IMR-90 (cell line): ENCODE measurements at regions not wholly inside any gene's neighbourhood (a gene's known extent, or its start where the extent isn't known, plus 50 kb on each side); places are given as distances from the start of the nearest gene placed in this dataset.

Source experiments
- ATAC-seq: fragments of 200-7000 bp; cut with Tn5 transposase; 2 replicates; pipeline ENCODE4 v1.9.1; 2020; ENCODE audit warnings: low read depth, mild to moderate bottlenecking, moderate library complexity
- BruUV-seq: library from RNA; stranded (reverse); fragments of 400-500 nt; replicated peaks from 2 replicates; lab custom pipeline; 2021; lab: Mats Ljungman, UMichigan
- CTCF ChIA-PET: fragments of 300-600 bp; formaldehyde crosslinking; extraction: SDS; loops from one replicate; lab custom pipeline; 2021; ENCODE audit warnings: antibody characterized with exemption; lab: Yijun Ruan, JAX
- POLR2A ChIA-PET: fragments of 300-600 bp; sonication (Branson Sonifier 250); formaldehyde crosslinking; loops from one replicate; lab custom pipeline; 2022; ENCODE audit warnings: antibody characterized with exemption; ENCODE audit not compliant: unreplicated experiment; lab: Charles Lee
- DNase-seq: peaks from one replicate; pipeline ENCODE4 v3.0.0; 2013
- H2AFZ ChIP-seq: replicated peaks from 2 replicates; pipeline ENCODE3; 2013; ENCODE audit warnings: low read length, mild to moderate bottlenecking; ENCODE audit not compliant: poor library complexity
- H2AK5ac ChIP-seq: 2 replicates; pipeline ENCODE4 v1.6.1; 2013; ENCODE audit warnings: low read depth, low read length, inconsistent platforms
- H2AK9ac ChIP-seq: replicated peaks from 2 replicates; pipeline ENCODE3; 2013; ENCODE audit warnings: mild to moderate bottlenecking, low read depth, low read length, moderate library complexity; ENCODE audit not compliant: poor library complexity
- H2BK120ac ChIP-seq: 2 replicates; pipeline ENCODE4 v1.6.1; 2013; ENCODE audit warnings: low read depth, low read length, inconsistent platforms
- H2BK15ac ChIP-seq: 3 replicates; pipeline ENCODE4 v1.6.1; 2013; ENCODE audit warnings: low read depth, low read length, inconsistent platforms
- H2BK20ac ChIP-seq: 2 replicates; pipeline ENCODE4 v1.6.1; 2013; ENCODE audit warnings: low read depth, mild to moderate bottlenecking, inconsistent platforms, low read length, moderate library complexity
- H2BK5ac ChIP-seq: 2 replicates; pipeline ENCODE4 v1.6.1; 2013; ENCODE audit warnings: mild to moderate bottlenecking, low read depth, low read length, inconsistent platforms; ENCODE audit not compliant: poor library complexity, severe bottlenecking
- H3K14ac ChIP-seq: replicated peaks from 2 replicates; pipeline ENCODE4 v1.6.1; 2013; ENCODE audit warnings: low read depth, low read length, inconsistent platforms
- H3K18ac ChIP-seq: 2 replicates; pipeline ENCODE4 v1.6.1; 2013; ENCODE audit warnings: low read depth, low read length, control low read depth
- H3K23ac ChIP-seq: 2 replicates; pipeline ENCODE4 v1.6.1; 2013; ENCODE audit warnings: low read depth, low read length, inconsistent platforms
- H3K27ac ChIP-seq: 2 replicates; pipeline ENCODE4 v1.5.1; 2013; ENCODE audit warnings: mild to moderate bottlenecking, control low read depth, low read length; ENCODE audit not compliant: insufficient read depth
- H3K27me3 ChIP-seq: 2 replicates; pipeline ENCODE4 v1.6.1; 2013; ENCODE audit warnings: low read length; ENCODE audit not compliant: control insufficient read depth, insufficient read depth
- H3K36me3 ChIP-seq: 2 replicates; pipeline ENCODE4 v1.6.1; 2013; ENCODE audit warnings: low read length, mixed read lengths; ENCODE audit not compliant: control insufficient read depth, insufficient read depth
- H3K4ac ChIP-seq: 2 replicates; pipeline ENCODE4 v1.6.1; 2013; ENCODE audit warnings: low read depth, low read length, inconsistent platforms
- H3K4me1 ChIP-seq: 2 replicates; pipeline ENCODE4 v1.6.1; 2013; ENCODE audit warnings: low read length, mixed read lengths; ENCODE audit not compliant: control insufficient read depth, insufficient read depth
- H3K4me2 ChIP-seq: 2 replicates; pipeline ENCODE4 v1.6.1; 2013; ENCODE audit warnings: low read depth, mild to moderate bottlenecking, control low read depth, low read length, moderate library complexity
- H3K4me3 ChIP-seq: 2 replicates; pipeline ENCODE4 v1.5.1; 2013; ENCODE audit warnings: low read depth, mild to moderate bottlenecking, control low read depth, low read length, moderate library complexity; ENCODE audit not compliant: insufficient read depth
- H3K56ac ChIP-seq: 2 replicates; pipeline ENCODE4 v1.6.1; 2013; ENCODE audit warnings: low read length, inconsistent platforms; ENCODE audit not compliant: insufficient read depth; ENCODE audit errors: extremely low read depth
- H3K79me1 ChIP-seq, 2 experiments: 2 replicates each; pipeline ENCODE4 v1.6.1; 2013; ENCODE audit warnings: low read length in 2 of 2, inconsistent platforms in 1 of 2, low read depth in 1 of 2
- H3K9ac ChIP-seq: 2 replicates; pipeline ENCODE4 v1.6.1; 2013; ENCODE audit warnings: low read depth, low read length, control low read depth
- H3K9me1 ChIP-seq: 2 replicates; pipeline ENCODE4 v1.6.1; 2013; ENCODE audit warnings: low read length, inconsistent platforms; ENCODE audit not compliant: insufficient read depth
- H3K9me3 ChIP-seq: 2 replicates; pipeline ENCODE4 v1.6.1; 2013; ENCODE audit warnings: low read length; ENCODE audit not compliant: control insufficient read depth, insufficient read depth
- H4K20me1 ChIP-seq: 2 replicates; pipeline ENCODE4 v1.6.1; 2013; ENCODE audit warnings: low read length, inconsistent platforms; ENCODE audit not compliant: insufficient read depth
- H4K5ac ChIP-seq: 2 replicates; pipeline ENCODE4 v1.6.1; 2013; ENCODE audit warnings: mild to moderate bottlenecking, low read depth, low read length, control low read depth
- H4K8ac ChIP-seq, 2 experiments: 2 replicates each; pipeline ENCODE4 v1.6.1; 2013; ENCODE audit warnings: low read depth in 2 of 2, low read length in 2 of 2, control low read depth in 1 of 2, inconsistent platforms in 1 of 2
- H4K91ac ChIP-seq: 2 replicates; pipeline ENCODE4 v1.6.1; 2013; ENCODE audit warnings: low read depth, low read length, inconsistent platforms; ENCODE audit not compliant: insufficient read depth
- BHLHE40 ChIP-seq: fragments of 150-350 bp; IDR thresholded peaks from 2 replicates; pipeline ENCODE4 v1.6.1; 2016; ENCODE audit warnings: mild to moderate bottlenecking, low read depth, low read length
- CEBPB ChIP-seq: IDR thresholded peaks from 2 replicates; pipeline ENCODE4 v1.6.1; 2012; ENCODE audit warnings: low read depth, low read length, improper control_type of control experiment
- CHD1 ChIP-seq: IDR thresholded peaks from 2 replicates; pipeline ENCODE4 v1.6.1; 2012; ENCODE audit warnings: low read depth, low read length, improper control_type of control experiment
- ELK1 ChIP-seq: fragments of 150-350 bp; IDR thresholded peaks from 2 replicates; pipeline ENCODE4 v1.6.1; 2016; ENCODE audit warnings: low read depth, mild to moderate bottlenecking, low read length, moderate library complexity, borderline replicate concordance
- FOS ChIP-seq: fragments of 150-350 bp; IDR thresholded peaks from 2 replicates; pipeline ENCODE4 v1.6.1; 2016; ENCODE audit warnings: low read depth, low read length
- MAFK ChIP-seq: IDR thresholded peaks from 2 replicates; pipeline ENCODE4 v1.6.1; 2012; ENCODE audit warnings: low read depth, low read length, improper control_type of control experiment
- MAZ ChIP-seq: IDR thresholded peaks from 2 replicates; pipeline ENCODE4 v1.6.1; 2012; ENCODE audit warnings: low read depth, mild to moderate bottlenecking, low read length, improper control_type of control experiment, moderate library complexity, borderline replicate concordance
- MXI1 ChIP-seq: IDR thresholded peaks from 2 replicates; pipeline ENCODE4 v1.6.1; 2012; ENCODE audit warnings: low read depth, mild to moderate bottlenecking, low read length, moderate library complexity, borderline replicate concordance
- NFE2L2 ChIP-seq: fragments of 150-350 bp; IDR thresholded peaks from 2 replicates; pipeline ENCODE4 v1.6.1; 2016; ENCODE audit warnings: low read depth, mild to moderate bottlenecking, low read length
- POLR2A ChIP-seq: IDR thresholded peaks from 2 replicates; pipeline ENCODE4 v1.6.1; 2012; ENCODE audit warnings: mild to moderate bottlenecking, low read depth, low read length
- RAD21 ChIP-seq: IDR thresholded peaks from 2 replicates; pipeline ENCODE4 v1.6.1; 2012; ENCODE audit warnings: low read length, improper control_type of control experiment
- RCOR1 ChIP-seq: IDR thresholded peaks from 2 replicates; pipeline ENCODE4 v1.6.1; 2012; ENCODE audit warnings: mild to moderate bottlenecking, low read length, improper control_type of control experiment; ENCODE audit not compliant: insufficient replicate concordance
- RFX5 ChIP-seq: IDR thresholded peaks from 2 replicates; pipeline ENCODE4 v1.8.0; 2012; ENCODE audit warnings: low read depth, mild to moderate bottlenecking, low read length, moderate library complexity
- SMC3 ChIP-seq: fragments of 150-350 bp; IDR thresholded peaks from 2 replicates; pipeline ENCODE4 v1.6.1; 2016; ENCODE audit warnings: low read depth, mild to moderate bottlenecking, antibody characterized with exemption, low read length, moderate library complexity
- WGBS, 2 experiments: methylation state at CpG; one replicate each; pipeline versions ENCODE4 v1.1.5 to v1.1.7; 2013; ENCODE audit warnings: missing lambda C conversion rate in 2 of 2; ENCODE audit not compliant: insufficient read length in 1 of 2; ENCODE audit errors: extremely low coverage in 2 of 2; 5-methylcytosine and 5-hydroxymethylcytosine counted together
- dilution Hi-C: fragments of 300-500 bp; cut with HindIII; formaldehyde crosslinking; loops from one replicate; pipeline ENCODE4 v1.14.3; 2018; ENCODE audit warnings: low sequenced_read_pairs; ENCODE audit not compliant: unreplicated experiment
- in situ Hi-C: fragments of 300-500 bp; cut with MboI; formaldehyde crosslinking; loops from 3 replicates; pipeline ENCODE4 v1.14.3; 2019; ENCODE audit warnings: low sequenced_read_pairs, inconsistent platforms, mixed read lengths
- intact Hi-C: fragments of 100-400 bp; cut with micrococcal nuclease; formaldehyde crosslinking; loops from 2 replicates; pipeline ENCODE4 v1.10.0; 2022
- TF ChIP-seq, protein P1 (sequence below): fragments of 150-350 bp; IDR thresholded peaks from 2 replicates; pipeline ENCODE4 v1.6.1; 2017; ENCODE audit warnings: mild to moderate bottlenecking, antibody characterized with exemption, low read length, low read depth
- TF ChIP-seq, protein P2 (sequence below): conservative IDR thresholded peaks from 2 replicates; pipeline ENCODE4 v1.5.1; 2012; ENCODE audit warnings: mild to moderate bottlenecking, low read depth, low read length, improper control_type of control experiment

- Histone ChIP-seq H4K8ac (no peak overlapping the region), H2BK15ac (no peak overlapping the region), H4K20me1 (no peaks in the 10 kb centered on the region), H3K4me2 (no peak overlapping the region), H3K9me3 (peaks cover 5% of the 10 kb centered on the region; the same call in 1 of the 2 replicates), H3K9ac (no peak overlapping the region), H3K79me1 (no peaks in the 10 kb centered on the region), H2BK5ac (no peak overlapping the region), H3K27me3 (no peaks in the 10 kb centered on the region), H4K5ac (no peak overlapping the region), H3K27ac (no peak overlapping the region), H3K56ac (no peak overlapping the region), H3K4ac (no peak overlapping the region), H2AFZ (no peak overlapping the region), H3K4me1 (peaks cover 3% of the 10 kb centered on the region), H3K4me3 (no peak overlapping the region), H3K18ac (no peak overlapping the region), H2BK120ac (no peak overlapping the region), H4K91ac (no peak overlapping the region), H3K14ac (no peak overlapping the region), H2AK9ac (no peak overlapping the region), H3K23ac (no peak overlapping the region), H3K36me3 (no peaks in the 10 kb centered on the region), H2AK5ac (no peak overlapping the region), H3K9me1 (no peaks in the 10 kb centered on the region), H2BK20ac (no peak overlapping the region)
- no peak for ATAC-seq
- ChIA-PET CTCF (no interaction called here), POLR2A (no interaction called here)
- dilution Hi-C loops = no loop called here
- no peak for TF ChIP-seq NFE2L2
- no peak for TF ChIP-seq MXI1
- TF ChIP-seq ELK1 = no peak
- TF ChIP-seq RFX5 = no peak
- TF ChIP-seq, protein P1, sequence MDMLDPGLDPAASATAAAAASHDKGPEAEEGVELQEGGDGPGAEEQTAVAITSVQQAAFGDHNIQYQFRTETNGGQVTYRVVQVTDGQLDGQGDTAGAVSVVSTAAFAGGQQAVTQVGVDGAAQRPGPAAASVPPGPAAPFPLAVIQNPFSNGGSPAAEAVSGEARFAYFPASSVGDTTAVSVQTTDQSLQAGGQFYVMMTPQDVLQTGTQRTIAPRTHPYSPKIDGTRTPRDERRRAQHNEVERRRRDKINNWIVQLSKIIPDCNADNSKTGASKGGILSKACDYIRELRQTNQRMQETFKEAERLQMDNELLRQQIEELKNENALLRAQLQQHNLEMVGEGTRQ = no peak
- TF ChIP-seq FOS = no peak
- TF ChIP-seq RCOR1 = no peak
- TF ChIP-seq CHD1 = no peak
- no peak for TF ChIP-seq RAD21
- no peak for TF ChIP-seq CEBPB
- no peak for TF ChIP-seq POLR2A
- TF ChIP-seq, protein P2, sequence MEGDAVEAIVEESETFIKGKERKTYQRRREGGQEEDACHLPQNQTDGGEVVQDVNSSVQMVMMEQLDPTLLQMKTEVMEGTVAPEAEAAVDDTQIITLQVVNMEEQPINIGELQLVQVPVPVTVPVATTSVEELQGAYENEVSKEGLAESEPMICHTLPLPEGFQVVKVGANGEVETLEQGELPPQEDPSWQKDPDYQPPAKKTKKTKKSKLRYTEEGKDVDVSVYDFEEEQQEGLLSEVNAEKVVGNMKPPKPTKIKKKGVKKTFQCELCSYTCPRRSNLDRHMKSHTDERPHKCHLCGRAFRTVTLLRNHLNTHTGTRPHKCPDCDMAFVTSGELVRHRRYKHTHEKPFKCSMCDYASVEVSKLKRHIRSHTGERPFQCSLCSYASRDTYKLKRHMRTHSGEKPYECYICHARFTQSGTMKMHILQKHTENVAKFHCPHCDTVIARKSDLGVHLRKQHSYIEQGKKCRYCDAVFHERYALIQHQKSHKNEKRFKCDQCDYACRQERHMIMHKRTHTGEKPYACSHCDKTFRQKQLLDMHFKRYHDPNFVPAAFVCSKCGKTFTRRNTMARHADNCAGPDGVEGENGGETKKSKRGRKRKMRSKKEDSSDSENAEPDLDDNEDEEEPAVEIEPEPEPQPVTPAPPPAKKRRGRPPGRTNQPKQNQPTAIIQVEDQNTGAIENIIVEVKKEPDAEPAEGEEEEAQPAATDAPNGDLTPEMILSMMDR = no peak
- TF ChIP-seq MAFK = no peak
- no peak for TF ChIP-seq SMC3
- TF ChIP-seq BHLHE40 = no peak
- no peak for TF ChIP-seq MAZ
- in situ Hi-C loops = loop anchor here (10.0 kb wide), 1 partner anchor 1102 kb away; no protein-coding TSS in a partner anchor
- no TSS peak for BruUV-seq
- DNase-seq = no peak
- intact Hi-C loops = no loop called here
- no CpG with 5 or more reads among the region's 2 CpGs for WGBS, 2 experiments
These were observed 167.1 kb upstream of the ECI2 start for GRCh38 chr6:4302524-4302923.
